K562 (cell line): ENCODE measurements at regions not wholly inside any gene's neighbourhood (a gene's known extent, or its start where the extent isn't known, plus 50 kb on each side); places are given as distances from the start of the nearest gene placed in this dataset.

ENCODE experiments used
- ATAC-seq: fragments of 200-7000 bp; cut with Tn5 transposase; 3 replicates; pipeline ENCODE4 v1.9.1; 2020; ENCODE audit warnings: moderate library complexity
- BruUV-seq: library from RNA; stranded (reverse); fragments of 400-500 nt; replicated peaks from 2 replicates; lab custom pipeline; 2021; lab: Mats Ljungman, UMichigan
- CTCF ChIA-PET: fragments of 300-600 bp; formaldehyde crosslinking; extraction: SDS; loops from one replicate; lab custom pipeline; 2021; ENCODE audit warnings: low intra/inter-chr PET ratio; lab: Yijun Ruan, JAX
- POLR2A ChIA-PET: fragments of 300-600, 350-650 bp; sonication (Branson Sonifier 250); formaldehyde crosslinking; extraction: SDS; loops from one replicate; lab custom pipeline; 2021; ENCODE audit warnings: antibody characterized with exemption, inconsistent platforms; lab: Yijun Ruan, JAX
- DNase-seq, 4 experiments: peaks; one replicate each; pipeline versions ENCODE4 v3.0.0 to v3.0.0-alpha.2; 2011 to 2018; ENCODE audit warnings: low spot score in 3 of 4, mixed read lengths in 3 of 4; ENCODE audit errors: extremely low read depth in 1 of 4
- FAIRE-seq: peaks from 2 replicates; lab custom pipeline; 2011; peaks lifted over from hg19 to GRCh38; lab: Jason Lieb, UNC
- H2AFZ ChIP-seq: 2 replicates; pipeline ENCODE4 v1.6.0; 2011; ENCODE audit warnings: low read depth, low read length, control low read depth, inconsistent platforms
- H3K27ac ChIP-seq: fragments of 200-600 bp; 3 replicates; pipeline ENCODE4 v1.8.0; 2011; ENCODE audit warnings: low read depth, mild to moderate bottlenecking, control low read depth, inconsistent platforms, low read length, moderate library complexity, mixed read lengths; ENCODE audit errors: extremely low read depth
- H3K27me3 ChIP-seq, 2 experiments: fragments of 300-600 bp in 1 of 2; 2 replicates in 1 of 2; 3 replicates in 1 of 2; pipeline versions ENCODE4 v1.6.0 to v1.8.0; 2011; ENCODE audit warnings: inconsistent platforms in 2 of 2, low read length in 2 of 2, mild to moderate bottlenecking in 1 of 2, mixed read lengths in 1 of 2, moderate library complexity in 1 of 2; ENCODE audit not compliant: control insufficient read depth in 2 of 2, insufficient read depth in 2 of 2
- H3K36me3 ChIP-seq: fragments of 300-600 bp; 3 replicates; pipeline ENCODE4 v1.8.0; 2011; ENCODE audit warnings: mild to moderate bottlenecking, low read length, inconsistent platforms; ENCODE audit not compliant: control insufficient read depth, insufficient read depth
- H3K4me1 ChIP-seq, 2 experiments: fragments of 200-600 bp in 1 of 2; replicated peaks in 1 of 2; 2 replicates in 1 of 2; 3 replicates in 1 of 2; pipeline versions ENCODE4 v1.5.1 to v1.8.0; 2011; ENCODE audit warnings: inconsistent platforms in 2 of 2, low read length in 2 of 2, mild to moderate bottlenecking in 1 of 2, mixed read lengths in 1 of 2, moderate library complexity in 1 of 2; ENCODE audit not compliant: control insufficient read depth in 2 of 2, insufficient read depth in 2 of 2
- H3K4me2 ChIP-seq: 2 replicates; pipeline ENCODE4 v1.6.1; 2011; ENCODE audit warnings: low read length, control low read depth, inconsistent platforms, mixed read lengths; ENCODE audit not compliant: insufficient read depth
- H3K4me3 ChIP-seq: fragments of 200-600 bp; sonication (generic), shearing (Covaris generic); 2 replicates; pipeline ENCODE4 v1.5.1; 2016; ENCODE audit warnings: control low read depth, inconsistent platforms
- H3K79me2 ChIP-seq: fragments of 200-600 bp; 3 replicates; pipeline ENCODE4 v1.8.0; 2011; ENCODE audit warnings: low read length, inconsistent platforms; ENCODE audit not compliant: control insufficient read depth, insufficient read depth
- H3K9ac ChIP-seq, 2 experiments: 2 replicates each; pipeline versions ENCODE4 v1.6.0 to v1.6.1; 2011; ENCODE audit warnings: low read depth in 2 of 2, low read length in 2 of 2, control low read depth in 1 of 2, inconsistent platforms in 1 of 2, mild to moderate bottlenecking in 1 of 2, mixed read lengths in 1 of 2; ENCODE audit not compliant: insufficient read depth in 1 of 2
- H3K9me1 ChIP-seq: one replicate; pipeline ENCODE4 v1.6.0; 2011; ENCODE audit warnings: inconsistent platforms, mild to moderate bottlenecking, low read length, moderate library complexity; ENCODE audit not compliant: control insufficient read depth, insufficient read depth
- H3K9me3 ChIP-seq: replicated peaks from 2 replicates; pipeline ENCODE4 v1.5.1; 2011; ENCODE audit warnings: low read depth, low read length, inconsistent platforms; ENCODE audit not compliant: control insufficient read depth, insufficient read depth
- H4K20me1 ChIP-seq: replicated peaks from 2 replicates; pipeline ENCODE4 v1.6.1; 2011; ENCODE audit warnings: low read length, inconsistent platforms, mixed read lengths; ENCODE audit not compliant: control insufficient read depth, insufficient read depth
- FOXA3 ChIP-seq, 2 experiments: fragments of 450-650 bp in 1 of 2; sonication (generic) in 1 of 2; formaldehyde crosslinking; IDR thresholded peaks in 1 of 2; conservative IDR thresholded peaks in 1 of 2; 2 replicates each; pipeline versions ENCODE4 v1.4.0 to v1.8.0; 2020 to 2022; ENCODE audit warnings: mild to moderate bottlenecking in 2 of 2, missing genetic modification reagents in 1 of 2
- FOXK2 ChIP-seq, 2 experiments: fragments of 450-650 bp; IDR thresholded peaks in 1 of 2; conservative IDR thresholded peaks in 1 of 2; 2 replicates each; pipeline ENCODE4 v1.6.1; 2016; ENCODE audit warnings: low read depth in 2 of 2, mild to moderate bottlenecking in 1 of 2
- MTA2 ChIP-seq: fragments of 450-650 bp; IDR thresholded peaks from 2 replicates; pipeline ENCODE4 v1.6.1; 2016; ENCODE audit warnings: low read depth
- PRDM10 ChIP-seq: fragments of 450-650 bp; IDR thresholded peaks from 2 replicates; pipeline ENCODE4 v1.6.1; 2018; ENCODE audit not compliant: partially characterized antibody
- SRSF1 ChIP-seq: fragments of 200-400 bp; formaldehyde crosslinking; IDR thresholded peaks from 2 replicates; pipeline ENCODE4 v1.6.1; 2017; ENCODE audit warnings: mild to moderate bottlenecking, low read depth, low read length, moderate library complexity
- WGBS: fragments of 100-300 bp; shearing (Covaris generic); methylation state at CpG from one replicate; pipeline ENCODE4 v1.1.6; 2016; ENCODE audit warnings: low coverage, mixed read lengths; ENCODE audit not compliant: insufficient coverage; ENCODE audit errors: missing lambda C conversion rate; 5-methylcytosine and 5-hydroxymethylcytosine counted together
- in situ Hi-C: fragments of 300-500 bp; cut with MboI; formaldehyde crosslinking; loops from 4 replicates; pipeline ENCODE4 v1.15.0; 2018; ENCODE audit warnings: inconsistent platforms, mixed read lengths
- intact Hi-C: fragments of 100-400 bp; cut with micrococcal nuclease; formaldehyde crosslinking; loops from 2 replicates; pipeline ENCODE4 v1.14.2; 2022

DNA sequence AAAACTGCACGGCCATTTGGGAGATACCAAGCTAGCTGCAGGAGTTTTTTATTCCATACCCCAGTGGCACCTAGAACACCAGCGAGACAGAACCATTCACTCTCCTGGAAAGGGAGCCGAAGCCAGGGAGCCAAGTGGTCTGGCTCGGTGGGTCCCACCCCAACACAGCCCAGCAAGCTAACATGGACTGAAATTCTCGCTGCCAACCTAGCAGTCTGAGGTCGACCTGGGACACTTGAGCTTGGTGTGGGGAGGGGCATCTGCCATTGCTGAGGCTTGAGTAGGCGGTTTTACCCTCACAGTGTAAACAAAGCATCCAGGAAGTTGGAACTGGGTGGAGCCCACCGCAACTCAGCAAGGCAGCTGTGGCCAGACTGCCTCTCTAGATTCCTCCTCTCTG is 108.9 kb upstream of the CHD1 start:
- no peaks in the 10 kb centered on the region for H3K36me3 ChIP-seq
- no TSS peak for BruUV-seq
- H3K9me1 ChIP-seq, result no peaks in the 10 kb centered on the region
- H3K27ac ChIP-seq, result no peak overlapping the region
- 13% methylated on average over 8 of the region's 8 CpGs for WGBS
- peaks cover 3 to 15% of the 10 kb centered on the region in 2 experiments; a peak in 3 of 5 replicates for H3K4me1 ChIP-seq
- ChIA-PET CTCF (no interaction called here), POLR2A (interaction anchor here (2.1 kb wide), 1 partner anchor 22 kb away, joined by 5 read pairs; no protein-coding TSS in a partner anchor)
- peak overlapping the region in 1 of 2 experiments; percentile 19; a peak in 1 of 4 replicates for H3K9ac ChIP-seq
- ATAC-seq, result peak; percentile 68
- no peak for FAIRE-seq
- no peaks in the 10 kb centered on the region for H3K79me2 ChIP-seq
- no peaks in the 10 kb centered on the region for H3K27me3 ChIP-seq
- no peaks in the 10 kb centered on the region for H4K20me1 ChIP-seq
- DNase-seq, result peak in 1 of 4 experiments; percentile 40
- TF ChIP-seq FOXK2 (conservative IDR thresholded peaks at IDR 0.05 in 1 of 2, IDR thresholded peaks at IDR 0.05 in 1 of 2; ENCODE audit: low read depth in 2 of 2), result peak; percentile 63 to 72; a peak in 2 of 4 replicates
- TF ChIP-seq SRSF1, result no peak
- TF ChIP-seq MTA2, result no peak
- peak; percentile 76 for TF ChIP-seq PRDM10
- TF ChIP-seq FOXA3 (CRISPR knock-in tag; conservative IDR thresholded peaks at IDR 0.05 in 1 of 2, IDR thresholded peaks at IDR 0.05 in 1 of 2), result peak; percentile 69 to 89
- H3K4me3 ChIP-seq, result no peak overlapping the region
- no peaks in the 10 kb centered on the region for H3K9me3 ChIP-seq
- in situ Hi-C loops, result loop anchor here (25.0 kb wide), 1 partner anchor 1850 kb away; the partner anchor contains the start of gene RIOK2
- peak overlapping the region; percentile 50; the same call in 1 of the 2 replicates for H3K4me2 ChIP-seq
- peak overlapping the region; percentile 93 for H2AFZ ChIP-seq
- intact Hi-C loops, result no loop called here
